Ishikawa (cell line): ENCODE measurements at regions not wholly inside any gene's neighbourhood (a gene's known extent, or its start where the extent isn't known, plus 50 kb on each side); places are given as distances from the start of the nearest gene placed in this dataset.

ENCODE experiments used
- CEBPB ChIP-seq: IDR thresholded peaks from 2 replicates; pipeline ENCODE4 v1.6.1; 2012
- CREB1 ChIP-seq: IDR thresholded peaks from 2 replicates; pipeline ENCODE4 v1.6.1; 2012; ENCODE audit warnings: low read depth
- EGR1 ChIP-seq: IDR thresholded peaks from 2 replicates; pipeline ENCODE4 v1.6.1; 2012
- EP300 ChIP-seq: IDR thresholded peaks from 2 replicates; pipeline ENCODE4 v1.6.1; 2012; ENCODE audit warnings: borderline replicate concordance
- FOXM1 ChIP-seq: IDR thresholded peaks from 2 replicates; pipeline ENCODE4 v1.6.1; 2012; ENCODE audit warnings: low read depth, borderline replicate concordance
- NFIC ChIP-seq: IDR thresholded peaks from 2 replicates; pipeline ENCODE4 v1.6.1; 2012
- RAD21 ChIP-seq: IDR thresholded peaks from 2 replicates; pipeline ENCODE4 v1.6.1; 2012; ENCODE audit warnings: low read depth
- REST ChIP-seq: IDR thresholded peaks from 2 replicates; pipeline ENCODE4 v1.6.1; 2012; ENCODE audit warnings: low read depth, mild to moderate bottlenecking
- TAF1 ChIP-seq: IDR thresholded peaks from 2 replicates; pipeline ENCODE4 v1.6.1; 2012; ENCODE audit warnings: low read depth, mild to moderate bottlenecking
- TCF12 ChIP-seq: IDR thresholded peaks from 2 replicates; pipeline ENCODE4 v1.6.1; 2012; ENCODE audit warnings: low read depth
- TEAD4 ChIP-seq: IDR thresholded peaks from 2 replicates; pipeline ENCODE4 v1.6.1; 2012
- YY1 ChIP-seq: IDR thresholded peaks from 2 replicates; pipeline ENCODE4 v1.6.1; 2012; ENCODE audit warnings: low read depth
- ZBTB7A ChIP-seq: IDR thresholded peaks from 2 replicates; pipeline ENCODE4 v1.6.1; 2012; ENCODE audit warnings: low read depth
- TF ChIP-seq, protein P1 (sequence below): IDR thresholded peaks from 2 replicates; pipeline ENCODE4 v1.6.1; 2012
- TF ChIP-seq, protein P2 (sequence below): IDR thresholded peaks from 2 replicates; pipeline ENCODE4 v1.6.1; 2012

DNA sequence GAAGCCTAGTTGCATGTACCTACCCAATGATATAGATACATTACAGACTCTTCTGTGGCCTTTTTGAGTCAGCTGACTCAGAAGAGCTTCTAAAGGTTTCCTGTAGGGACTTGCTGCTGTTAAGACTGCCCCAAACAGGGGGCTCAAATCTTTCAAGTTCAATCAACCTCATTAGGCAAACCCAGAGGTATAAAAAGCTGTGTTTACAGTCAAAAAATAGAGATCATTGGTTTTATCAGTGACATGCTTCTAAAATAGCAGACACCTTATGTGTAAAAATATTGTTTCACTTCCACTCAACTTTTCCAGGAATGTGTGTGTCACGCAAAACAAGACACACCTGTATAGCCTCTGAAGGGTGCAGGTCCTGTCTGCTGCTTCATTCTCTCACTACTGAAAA lies 624.3 kb upstream of the FANCL start:
- no peak for TF ChIP-seq YY1
- TF ChIP-seq, protein P1, sequence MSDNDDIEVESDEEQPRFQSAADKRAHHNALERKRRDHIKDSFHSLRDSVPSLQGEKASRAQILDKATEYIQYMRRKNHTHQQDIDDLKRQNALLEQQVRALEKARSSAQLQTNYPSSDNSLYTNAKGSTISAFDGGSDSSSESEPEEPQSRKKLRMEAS = no peak
- no peak for TF ChIP-seq CEBPB
- TF ChIP-seq TEAD4 = no peak
- no peak for TF ChIP-seq NFIC
- TF ChIP-seq EP300 = no peak
- no peak for TF ChIP-seq EGR1
- TF ChIP-seq FOXM1 = no peak
- TF ChIP-seq TAF1 = no peak
- TF ChIP-seq RAD21 = no peak

GRCh38 chr2:58862244-58862643 lies 621.1 kb upstream of the FANCL start:
- TF ChIP-seq RAD21 (no peak), TEAD4 (no peak), CEBPB (no peak), EGR1 (no peak), NFIC (no peak), FOXM1 (no peak), TAF1 (no peak), REST (no peak), YY1 (no peak)
- TF ChIP-seq, protein P2, sequence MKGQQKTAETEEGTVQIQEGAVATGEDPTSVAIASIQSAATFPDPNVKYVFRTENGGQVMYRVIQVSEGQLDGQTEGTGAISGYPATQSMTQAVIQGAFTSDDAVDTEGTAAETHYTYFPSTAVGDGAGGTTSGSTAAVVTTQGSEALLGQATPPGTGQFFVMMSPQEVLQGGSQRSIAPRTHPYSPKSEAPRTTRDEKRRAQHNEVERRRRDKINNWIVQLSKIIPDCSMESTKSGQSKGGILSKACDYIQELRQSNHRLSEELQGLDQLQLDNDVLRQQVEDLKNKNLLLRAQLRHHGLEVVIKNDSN = no peak

GRCh38 chr2:58860586-58860985 lies 619.5 kb upstream of the FANCL start:
- no peak for TF ChIP-seq ZBTB7A
- TF ChIP-seq TCF12 = no peak
- TF ChIP-seq FOXM1 = no peak
- TF ChIP-seq, protein P1 = no peak
- TF ChIP-seq RAD21 = no peak
- TF ChIP-seq CEBPB = no peak
- TF ChIP-seq EP300 = no peak
- TF ChIP-seq CREB1 = no peak
- no peak for TF ChIP-seq YY1
- no peak for TF ChIP-seq TEAD4
- TF ChIP-seq, protein P2 = no peak
- no peak for TF ChIP-seq TAF1
- TF ChIP-seq EGR1 = no peak
- TF ChIP-seq REST = no peak
- TF ChIP-seq NFIC = no peak

DNA sequence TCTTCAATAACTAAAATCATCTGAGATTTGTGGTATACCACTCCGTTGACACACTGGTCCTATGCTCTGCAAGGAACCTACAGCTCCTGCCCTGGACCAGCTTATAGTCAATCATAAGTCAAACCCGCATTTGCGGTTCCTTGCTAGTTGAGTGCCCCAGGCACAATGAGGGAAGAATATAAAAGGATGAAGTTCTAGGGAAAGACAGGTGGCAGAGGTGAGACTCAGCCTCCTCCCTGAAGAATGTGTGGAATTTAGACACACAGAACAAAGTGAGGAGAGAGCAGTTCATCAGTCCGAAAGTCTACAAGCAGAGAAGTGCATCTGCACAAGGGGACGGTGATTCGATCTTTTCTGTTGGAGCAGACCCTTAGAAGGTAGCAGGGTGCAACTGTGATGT lies 615.0 kb upstream of the FANCL start:
- TF ChIP-seq REST (no peak), ZBTB7A (no peak), YY1 (no peak), RAD21 (no peak), TAF1 (no peak), EGR1 (no peak), NFIC (no peak), EP300 (no peak), FOXM1 (no peak), TCF12 (no peak), CEBPB (no peak), CREB1 (no peak), TEAD4 (no peak)
- TF ChIP-seq, protein P2 = no peak
- TF ChIP-seq, protein P1 = no peak
